GM18870 (cell line): ENCODE measurements at regions not wholly inside any gene's neighbourhood (a gene's known extent, or its start where the extent isn't known, plus 50 kb on each side); places are given as distances from the start of the nearest gene placed in this dataset.

ENCODE experiments used
- ATAC-seq: cut with Tn5 transposase; IDR thresholded peaks from one replicate; pipeline ENCODE4 v1.9.1; 2021; ENCODE audit warnings: moderate library complexity; ENCODE audit not compliant: unreplicated experiment

- no peak for ATAC-seq
These were observed 120.2 kb downstream of the WT1 start for GRCh38 chr11:32315121-32315520.

GRCh38 chr11:32316232-32316631, 119.1 kb downstream of the WT1 start:
- no peak for ATAC-seq

GRCh38 chr11:32316858-32317642, 118.3 kb downstream of the WT1 start:
- ATAC-seq: no peak

- no peak for ATAC-seq
These were observed 117.7 kb downstream of the WT1 start for GRCh38 chr11:32317643-32318042.

GRCh38 chr11:32318071-32319055, 117.0 kb downstream of the WT1 start:
- no peak for ATAC-seq

GRCh38 chr11:32323814-32324130, 111.6 kb downstream of the WT1 start:
- ATAC-seq: no peak

GRCh38 chr11:32325187-32325586, 110.2 kb downstream of the WT1 start:
- ATAC-seq: no peak

GRCh38 chr11:32325725-32326124, 109.6 kb downstream of the WT1 start:
- ATAC-seq: no peak

- no peak for ATAC-seq
These were observed 108.8 kb downstream of the WT1 start for GRCh38 chr11:32326522-32326921.

- ATAC-seq: no peak
These were observed 106.9 kb downstream of the WT1 start for GRCh38 chr11:32328392-32328791.

- no peak for ATAC-seq
These were observed 104.2 kb downstream of the WT1 start for GRCh38 chr11:32331098-32331497.

GRCh38 chr11:32331792-32332191, 103.5 kb downstream of the WT1 start:
- no peak for ATAC-seq

- no peak for ATAC-seq
These were observed 102.4 kb downstream of the WT1 start for GRCh38 chr11:32332990-32333319.

- no peak for ATAC-seq
These were observed 101.9 kb downstream of the WT1 start for GRCh38 chr11:32333320-32333991.

GRCh38 chr11:32334822-32335221, 100.5 kb downstream of the WT1 start:
- no peak for ATAC-seq
